ENCODE measurements at regions not wholly inside any gene's neighbourhood (a gene's known extent, or its start where the extent isn't known, plus 50 kb on each side); places are given as distances from the start of the nearest gene placed in this dataset.

DNA sequence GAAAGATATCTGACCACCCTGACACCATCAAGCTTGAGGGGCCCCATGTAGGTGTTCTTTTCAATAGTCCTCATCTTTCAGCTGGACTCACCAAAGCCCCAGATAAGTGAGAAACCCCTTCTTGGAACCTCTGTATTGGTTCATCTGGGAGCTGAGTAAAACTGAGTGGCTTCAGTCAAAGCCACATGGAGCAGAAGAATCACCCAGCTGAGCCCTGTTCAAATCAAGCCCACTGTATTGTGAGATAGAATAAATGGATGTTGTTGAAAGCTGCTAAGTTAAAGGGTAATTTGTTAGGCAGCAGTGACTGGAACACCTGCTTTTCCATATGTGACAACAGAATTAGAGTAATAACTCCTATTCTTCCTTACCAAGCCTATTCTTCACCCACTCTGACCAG lies 64.8 kb upstream of the SDK1 start:
- no peaks in the 10 kb centered on the region for H3K9me2 ChIP-seq (replicated peaks; ENCODE audit: insufficient read depth, low read length)
- H2AFZ ChIP-seq (ENCODE audit: low read length): no peak overlapping the region
- no peaks in the 10 kb centered on the region for H3K36me3 ChIP-seq (replicated peaks; ENCODE audit: insufficient read depth, low read length)
- H3K4me3 ChIP-seq (ENCODE audit: low read length): no peak overlapping the region
- H4K20me1 ChIP-seq (ENCODE audit: insufficient read depth, low read length): no peaks in the 10 kb centered on the region
- no peak overlapping the region for H3K9ac ChIP-seq (ENCODE audit: low read length)
- H3K4me1 ChIP-seq (ENCODE audit: low read length): no peaks in the 10 kb centered on the region
- no peaks in the 10 kb centered on the region for H3K9me3 ChIP-seq (replicated peaks; ENCODE audit: insufficient read depth, low read length)
- no peaks in the 10 kb centered on the region for H3F3A ChIP-seq (ENCODE audit: insufficient read depth, low read length)
- H3K27me3 ChIP-seq (replicated peaks; ENCODE audit: insufficient read depth, low read length): no peaks in the 10 kb centered on the region
- H3K27ac ChIP-seq (ENCODE audit: low read length): no peak overlapping the region
- DNase-seq: no peak
- TF ChIP-seq EZH2phosphoT487 (IDR thresholded peaks at IDR 0.05; ENCODE audit: low read length) (no peak), EZH2 (optimal IDR thresholded peaks at IDR 0.05; ENCODE audit: low read depth, low read length) (no peak)
- TF ChIP-seq, protein P1, sequence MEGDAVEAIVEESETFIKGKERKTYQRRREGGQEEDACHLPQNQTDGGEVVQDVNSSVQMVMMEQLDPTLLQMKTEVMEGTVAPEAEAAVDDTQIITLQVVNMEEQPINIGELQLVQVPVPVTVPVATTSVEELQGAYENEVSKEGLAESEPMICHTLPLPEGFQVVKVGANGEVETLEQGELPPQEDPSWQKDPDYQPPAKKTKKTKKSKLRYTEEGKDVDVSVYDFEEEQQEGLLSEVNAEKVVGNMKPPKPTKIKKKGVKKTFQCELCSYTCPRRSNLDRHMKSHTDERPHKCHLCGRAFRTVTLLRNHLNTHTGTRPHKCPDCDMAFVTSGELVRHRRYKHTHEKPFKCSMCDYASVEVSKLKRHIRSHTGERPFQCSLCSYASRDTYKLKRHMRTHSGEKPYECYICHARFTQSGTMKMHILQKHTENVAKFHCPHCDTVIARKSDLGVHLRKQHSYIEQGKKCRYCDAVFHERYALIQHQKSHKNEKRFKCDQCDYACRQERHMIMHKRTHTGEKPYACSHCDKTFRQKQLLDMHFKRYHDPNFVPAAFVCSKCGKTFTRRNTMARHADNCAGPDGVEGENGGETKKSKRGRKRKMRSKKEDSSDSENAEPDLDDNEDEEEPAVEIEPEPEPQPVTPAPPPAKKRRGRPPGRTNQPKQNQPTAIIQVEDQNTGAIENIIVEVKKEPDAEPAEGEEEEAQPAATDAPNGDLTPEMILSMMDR (IDR thresholded peaks at IDR 0.05; ENCODE audit: low read length): no peak
- no peak overlapping the region for H3K4me2 ChIP-seq (ENCODE audit: low read depth, low read length)
- no peaks in the 10 kb centered on the region for H3K79me2 ChIP-seq (ENCODE audit: low read length)

DNA sequence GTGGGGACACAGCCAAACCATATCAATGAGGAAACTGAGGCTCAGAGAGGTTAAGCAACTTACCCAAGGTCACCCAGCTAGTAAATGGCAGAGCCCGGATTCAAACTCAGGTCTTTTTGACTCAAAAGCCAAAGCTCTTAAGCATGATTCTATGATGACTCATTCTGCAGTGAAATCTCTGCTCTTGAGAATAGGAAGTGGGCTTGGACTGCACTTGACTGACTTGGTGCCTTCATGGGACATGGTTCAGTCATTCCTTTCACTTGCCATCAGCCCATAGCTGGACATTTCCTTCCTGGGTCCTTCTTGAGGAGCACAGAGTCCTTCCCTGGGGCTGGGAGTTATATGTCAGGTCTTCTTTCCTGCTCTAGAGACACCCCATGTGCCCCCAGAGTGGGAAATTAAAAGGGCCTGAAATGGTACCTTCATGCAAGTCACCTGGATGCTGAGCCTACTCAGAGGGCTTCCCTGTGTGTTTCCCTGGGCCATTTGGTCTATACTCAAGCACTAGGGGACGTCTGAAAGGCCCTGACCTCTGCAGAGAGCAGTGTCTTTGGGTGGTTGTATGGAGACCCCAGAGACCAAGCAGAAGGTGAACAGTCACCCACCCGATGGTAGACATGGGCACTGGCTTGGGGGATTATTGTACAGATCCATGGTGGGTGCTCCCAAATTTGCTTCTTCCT lies 62.4 kb upstream of the SDK1 start:
- Histone ChIP-seq H3K79me2 (ENCODE audit: low read length) (no peaks in the 10 kb centered on the region), H3K27me3 (replicated peaks; ENCODE audit: insufficient read depth, low read length) (no peaks in the 10 kb centered on the region)
- no peak for DNase-seq

DNA sequence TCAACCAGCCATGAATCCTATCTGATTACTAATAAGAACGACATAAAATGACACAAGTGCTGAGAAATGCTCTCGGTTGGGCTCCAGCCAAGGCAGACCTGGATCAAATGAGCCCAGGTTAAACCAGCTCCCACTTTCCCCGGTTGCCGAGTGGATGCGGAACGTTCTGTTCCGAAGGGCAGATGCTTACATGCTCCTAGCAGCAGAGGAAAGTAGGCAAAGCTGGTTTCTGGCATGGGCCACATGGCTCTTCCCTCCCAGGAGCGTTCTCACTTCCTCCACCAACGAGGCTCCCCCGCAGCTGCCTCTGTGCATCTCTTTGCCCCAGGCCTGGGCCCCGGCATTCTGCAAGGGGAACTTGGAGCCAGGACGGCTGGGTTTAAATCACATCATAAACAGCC lies 61.8 kb upstream of the SDK1 start:
- TF ChIP-seq EZH2phosphoT487 (IDR thresholded peaks at IDR 0.05; ENCODE audit: low read length): no peak
- TF ChIP-seq, protein P1 (IDR thresholded peaks at IDR 0.05; ENCODE audit: low read length): no peak
- TF ChIP-seq EZH2 (optimal IDR thresholded peaks at IDR 0.05; ENCODE audit: low read depth, low read length): no peak
- no peak overlapping the region for H2AFZ ChIP-seq (ENCODE audit: low read length)
- H3K36me3 ChIP-seq (replicated peaks; ENCODE audit: insufficient read depth, low read length): no peaks in the 10 kb centered on the region
- H3K4me1 ChIP-seq (ENCODE audit: low read length): no peaks in the 10 kb centered on the region
- H4K20me1 ChIP-seq (ENCODE audit: insufficient read depth, low read length): no peaks in the 10 kb centered on the region
- no peaks in the 10 kb centered on the region for H3K9me3 ChIP-seq (replicated peaks; ENCODE audit: insufficient read depth, low read length)
- H3K79me2 ChIP-seq (ENCODE audit: low read length): no peaks in the 10 kb centered on the region
- H3K9ac ChIP-seq (ENCODE audit: low read length): no peak overlapping the region
- no peaks in the 10 kb centered on the region; the same call in 1 of the 2 replicates for H3K27me3 ChIP-seq (replicated peaks; ENCODE audit: insufficient read depth, low read length)
- no peak for DNase-seq
- no peak overlapping the region for H3K4me2 ChIP-seq (ENCODE audit: low read depth, low read length)
- H3F3A ChIP-seq (ENCODE audit: insufficient read depth, low read length): no peaks in the 10 kb centered on the region
- no peak overlapping the region for H3K4me3 ChIP-seq (ENCODE audit: low read length)
- no peak overlapping the region for H3K27ac ChIP-seq (ENCODE audit: low read length)
- H3K9me2 ChIP-seq (replicated peaks; ENCODE audit: insufficient read depth, low read length): no peaks in the 10 kb centered on the region

More for the DNA sequence above, 62.4 kb upstream of the SDK1 start:
- H2AFZ ChIP-seq (ENCODE audit: low read length): no peak overlapping the region
- H3K4me3 ChIP-seq (ENCODE audit: low read length): no peak overlapping the region
- no peaks in the 10 kb centered on the region for H3K9me2 ChIP-seq (replicated peaks; ENCODE audit: insufficient read depth, low read length)
- TF ChIP-seq EZH2phosphoT487 (IDR thresholded peaks at IDR 0.05; ENCODE audit: low read length) (no peak), EZH2 (optimal IDR thresholded peaks at IDR 0.05; ENCODE audit: low read depth, low read length) (no peak)
- TF ChIP-seq, protein P1 (IDR thresholded peaks at IDR 0.05; ENCODE audit: low read length): no peak
- H3F3A ChIP-seq (ENCODE audit: insufficient read depth, low read length): no peaks in the 10 kb centered on the region
- H3K4me2 ChIP-seq (ENCODE audit: low read depth, low read length): no peak overlapping the region
- no peaks in the 10 kb centered on the region for H3K36me3 ChIP-seq (replicated peaks; ENCODE audit: insufficient read depth, low read length)
- H3K27ac ChIP-seq (ENCODE audit: low read length): no peak overlapping the region
- H4K20me1 ChIP-seq (ENCODE audit: insufficient read depth, low read length): no peaks in the 10 kb centered on the region
- no peaks in the 10 kb centered on the region for H3K9me3 ChIP-seq (replicated peaks; ENCODE audit: insufficient read depth, low read length)
- no peak overlapping the region for H3K9ac ChIP-seq (ENCODE audit: low read length)
- H3K4me1 ChIP-seq (ENCODE audit: low read length): no peaks in the 10 kb centered on the region

Data from MM.1S (cell line).